ENCODE measurements at regions not wholly inside any gene's neighbourhood (a gene's known extent, or its start where the extent isn't known, plus 50 kb on each side); places are given as distances from the start of the nearest gene placed in this dataset.
A peak's percentile ranks its signal among the peaks of the same experiment; 100 is the strongest.
"Not testable (repeated sequence)": the region's sequence is repeated elsewhere in the genome, so short reads cannot be mapped to it uniquely, and the experiment has no call there.

DNA sequence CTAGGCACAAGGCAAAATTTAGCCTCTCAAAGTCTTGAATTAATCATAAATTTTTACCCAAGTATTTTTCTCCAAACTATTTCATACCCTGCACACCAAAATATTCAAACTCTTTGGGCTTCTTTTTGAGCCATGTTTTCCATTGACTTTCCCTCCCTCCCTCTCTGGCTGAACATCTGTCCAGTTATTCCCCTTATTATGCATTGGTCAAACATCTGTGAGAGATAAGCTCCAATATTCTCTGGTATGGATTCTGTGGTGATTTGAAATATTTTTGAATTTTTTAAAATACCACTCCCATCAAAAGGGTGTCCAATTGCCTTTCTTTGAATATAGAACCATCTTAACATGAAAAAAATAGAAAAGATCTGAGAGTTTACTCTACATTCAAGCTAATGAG is 244.2 kb downstream of the RFPL4B start:
- no peak for DNase-seq

DNA sequence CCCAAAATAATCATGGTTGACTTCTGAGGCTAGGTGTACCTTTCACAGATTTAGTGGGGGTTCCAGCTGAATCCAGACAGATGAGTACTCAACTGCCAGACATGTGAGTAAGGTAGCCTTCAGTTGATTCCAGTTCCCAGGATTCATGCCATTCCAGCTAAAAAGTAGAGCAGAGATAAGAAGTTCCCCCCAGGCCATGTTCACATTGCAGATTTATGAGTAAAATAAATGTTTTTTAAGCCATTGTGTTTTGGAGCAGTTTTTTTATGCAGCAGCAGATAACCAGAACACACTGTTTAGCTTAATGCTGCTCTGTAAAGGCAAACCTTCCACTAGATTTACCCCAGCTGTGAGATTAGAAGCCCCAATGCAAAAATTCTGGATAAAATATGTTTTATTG is 245.0 kb downstream of the RFPL4B start:
- DNase-seq, result no peak

DNA sequence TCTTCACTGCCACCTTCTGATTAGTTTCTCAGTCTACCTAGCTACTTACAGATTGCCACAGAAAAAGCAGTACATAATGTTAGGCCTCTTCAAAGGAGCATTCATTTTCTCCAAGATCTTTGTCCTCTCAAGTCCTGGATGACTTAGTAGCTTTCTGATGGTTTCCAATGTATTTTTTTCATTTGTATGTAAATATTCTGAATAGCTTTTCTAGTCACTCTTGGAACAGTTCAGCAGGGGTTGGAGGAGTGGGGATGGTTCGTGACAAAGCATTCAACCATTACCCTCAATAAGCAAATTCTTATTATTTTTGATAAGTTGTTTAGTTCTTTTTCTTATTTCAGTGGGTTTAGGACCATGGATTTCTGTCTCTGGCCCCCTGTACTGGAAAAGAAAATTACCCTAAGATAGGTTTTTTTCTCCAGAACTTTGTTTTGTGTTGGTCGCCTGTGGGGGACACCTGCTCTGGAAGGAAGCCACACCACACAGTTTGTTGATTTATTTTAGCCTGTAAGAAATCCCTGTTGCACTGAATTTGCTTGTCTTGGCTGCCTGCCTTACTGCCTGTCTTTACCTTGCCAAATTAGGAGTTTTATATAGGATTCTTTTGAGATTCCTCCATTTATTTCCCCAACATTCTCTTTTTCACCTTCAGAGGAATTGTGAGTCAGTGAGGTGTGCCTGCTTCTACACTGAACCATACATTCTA is 247.9 kb downstream of the RFPL4B start:
- no peak for DNase-seq

DNA sequence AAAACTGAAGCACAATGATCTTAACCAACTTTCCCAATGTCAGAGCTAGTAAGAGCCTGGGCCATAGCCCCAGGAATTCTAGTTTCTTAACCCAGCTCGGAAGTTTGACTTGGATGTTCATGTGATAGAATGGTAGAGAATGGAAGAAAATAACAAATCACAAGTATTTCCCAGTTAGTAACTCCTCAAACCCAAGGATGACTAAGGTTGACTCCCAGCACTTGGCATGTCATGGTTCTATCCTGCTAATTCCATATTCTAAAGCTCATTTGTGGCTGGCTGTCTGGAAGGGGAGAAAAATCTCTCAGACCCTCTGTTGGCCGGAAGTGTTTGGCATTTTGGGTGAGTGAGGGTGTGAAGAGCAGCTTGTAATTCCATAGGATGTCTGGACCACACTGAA is 248.7 kb downstream of the RFPL4B start:
- no peak for DNase-seq

DNA sequence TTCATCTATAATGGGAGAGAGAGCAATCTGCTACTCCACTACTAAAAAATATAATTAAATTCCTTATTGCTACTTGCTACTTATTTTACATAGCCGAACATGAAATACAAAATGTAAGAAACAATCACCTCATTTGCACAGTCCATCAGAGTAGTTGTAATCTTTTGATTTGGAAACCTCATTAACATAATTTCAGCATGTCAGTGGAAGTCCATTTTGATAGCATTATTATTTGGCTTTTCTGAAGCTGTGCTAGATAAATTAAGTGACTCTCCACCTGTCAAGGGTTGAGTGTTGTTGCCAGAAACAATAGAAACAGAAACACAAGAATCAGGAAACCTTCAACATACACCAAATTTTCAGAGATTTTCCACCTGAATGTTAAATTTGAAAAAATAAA is 250.0 kb downstream of the RFPL4B start:
- DNase-seq, result no peak

DNA sequence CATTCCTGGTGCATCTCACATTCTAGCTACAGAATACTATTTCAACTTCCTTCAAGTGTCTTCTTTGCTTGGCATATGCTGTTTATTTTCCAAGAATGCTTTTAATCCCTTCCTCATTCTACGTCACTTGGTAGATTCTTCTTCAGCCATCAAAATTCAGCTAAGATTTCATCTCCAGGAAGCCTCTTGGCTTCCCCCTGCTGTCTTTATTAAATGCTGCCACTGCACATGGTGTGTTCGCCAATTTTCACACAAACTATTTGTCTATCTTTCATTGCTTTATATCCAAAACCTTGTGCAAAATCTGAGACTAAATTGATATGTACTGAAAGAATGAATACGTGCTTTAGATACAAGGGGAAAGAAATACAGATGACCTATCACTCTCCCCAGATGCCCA is 253.0 kb downstream of the RFPL4B start:
- no peak for DNase-seq

DNA sequence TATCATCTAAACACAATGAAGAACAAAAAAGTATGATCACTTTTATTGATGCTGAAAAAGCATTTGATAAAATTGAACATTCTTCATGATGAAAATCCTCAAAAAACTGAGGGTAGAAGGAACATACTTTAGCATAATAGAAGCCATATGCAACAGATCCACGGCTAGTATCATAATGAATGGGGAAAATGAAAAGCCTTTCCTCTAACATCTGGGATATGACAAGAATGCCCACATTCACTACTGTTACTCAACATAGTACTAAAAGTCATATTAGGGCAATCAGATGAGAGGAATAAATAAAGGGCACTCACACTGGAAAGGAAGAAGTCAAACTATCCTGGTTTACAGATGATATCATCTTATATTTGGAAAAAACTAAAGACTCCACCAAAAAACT is 256.6 kb downstream of the RFPL4B start:
- no peak for DNase-seq

DNA sequence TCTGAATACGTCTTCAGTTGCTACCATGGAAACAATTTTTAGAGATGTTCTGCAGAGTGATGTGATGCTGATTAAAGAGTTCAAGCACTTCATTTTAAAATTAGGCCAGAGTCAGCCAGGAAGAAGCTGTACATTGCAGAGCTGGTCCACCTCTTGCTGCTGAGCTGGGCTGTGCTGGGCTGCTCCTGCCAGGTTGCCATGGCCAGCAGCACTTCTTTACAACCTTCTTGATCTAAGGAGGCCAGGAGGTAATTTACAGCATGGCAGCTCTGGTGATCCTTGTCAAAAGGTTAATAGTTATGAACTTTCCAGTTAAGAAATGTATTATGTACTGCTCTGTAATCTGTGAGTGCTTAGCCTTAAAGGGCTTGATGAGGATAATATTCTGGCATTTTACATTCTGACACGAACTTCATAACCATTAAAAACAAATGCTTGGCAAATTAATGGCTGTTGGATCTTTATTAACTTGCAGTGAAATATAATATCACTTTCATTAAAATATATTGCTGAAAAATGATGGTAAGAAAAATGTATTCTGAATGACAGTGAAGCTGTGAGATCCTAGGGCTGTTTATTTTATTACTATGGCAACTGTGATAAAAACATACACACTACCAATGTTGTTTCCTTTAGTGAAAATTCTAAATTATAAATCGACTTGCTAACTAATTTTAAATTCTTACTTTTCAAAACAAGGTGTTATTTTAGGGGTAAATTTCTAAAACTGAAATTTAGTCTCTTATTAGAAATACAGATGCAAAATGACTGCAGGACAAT is 259.7 kb downstream of the RFPL4B start:
- DNase-seq, result no peak

DNA sequence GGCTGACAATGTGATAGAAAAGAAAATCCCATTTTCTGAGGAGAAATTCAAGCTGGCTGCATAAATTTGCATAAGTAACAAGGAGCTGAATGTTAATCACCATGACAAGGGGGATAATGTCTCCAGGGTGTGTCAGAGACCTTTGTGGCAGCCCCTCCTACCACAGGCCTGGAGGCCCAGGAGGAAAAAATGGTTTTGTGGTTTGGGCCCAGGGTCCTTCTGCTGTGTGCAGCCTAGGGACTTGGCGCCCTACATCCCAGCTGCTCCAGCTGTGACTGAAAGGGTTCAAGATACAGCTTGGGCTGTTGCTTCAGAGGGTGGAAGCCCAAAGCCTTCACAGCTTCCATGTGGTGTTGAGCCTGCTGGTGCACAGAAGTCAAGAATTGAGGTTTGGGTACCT is 261.8 kb downstream of the RFPL4B start:
- DNase-seq, result not testable (repeated sequence)

DNA sequence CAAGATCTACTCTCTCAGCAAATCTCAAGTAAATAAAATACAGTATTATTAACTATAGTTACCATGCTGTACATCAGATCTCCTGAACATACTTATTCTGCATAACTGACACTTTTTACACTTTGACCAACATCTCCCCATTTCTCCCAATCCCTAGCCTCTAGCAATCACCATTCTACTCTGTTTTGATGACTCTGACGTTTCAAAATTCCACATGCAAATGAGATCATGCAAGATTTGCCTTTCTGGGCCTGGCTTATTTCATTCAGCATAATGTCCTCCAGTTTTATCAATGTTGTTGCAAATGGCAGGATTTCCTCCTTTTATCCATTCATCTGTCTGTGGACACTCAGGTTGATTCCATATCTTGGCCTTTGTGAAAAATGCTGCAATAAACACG is 266.3 kb downstream of the RFPL4B start:
- no peak for DNase-seq

DNA sequence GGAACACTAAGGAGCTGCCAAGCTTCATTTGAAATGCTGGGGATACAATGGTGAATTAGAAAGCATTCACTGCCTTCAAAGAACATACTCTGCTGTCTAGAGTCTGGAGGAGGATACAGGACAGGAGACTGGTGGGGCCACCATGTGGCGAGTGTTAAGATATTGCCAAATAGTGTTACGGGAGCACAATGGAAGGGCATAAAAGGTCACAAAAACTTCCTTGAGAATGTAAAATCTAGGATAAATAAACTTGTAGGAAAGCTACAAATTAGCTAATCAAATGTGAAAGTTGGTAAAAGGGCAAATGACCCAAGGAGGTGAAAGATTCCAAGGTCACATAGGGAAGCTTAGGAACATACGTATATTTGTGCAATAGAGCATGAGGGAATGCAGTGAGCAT is 271.7 kb downstream of the RFPL4B start:
- no peak for DNase-seq

DNA sequence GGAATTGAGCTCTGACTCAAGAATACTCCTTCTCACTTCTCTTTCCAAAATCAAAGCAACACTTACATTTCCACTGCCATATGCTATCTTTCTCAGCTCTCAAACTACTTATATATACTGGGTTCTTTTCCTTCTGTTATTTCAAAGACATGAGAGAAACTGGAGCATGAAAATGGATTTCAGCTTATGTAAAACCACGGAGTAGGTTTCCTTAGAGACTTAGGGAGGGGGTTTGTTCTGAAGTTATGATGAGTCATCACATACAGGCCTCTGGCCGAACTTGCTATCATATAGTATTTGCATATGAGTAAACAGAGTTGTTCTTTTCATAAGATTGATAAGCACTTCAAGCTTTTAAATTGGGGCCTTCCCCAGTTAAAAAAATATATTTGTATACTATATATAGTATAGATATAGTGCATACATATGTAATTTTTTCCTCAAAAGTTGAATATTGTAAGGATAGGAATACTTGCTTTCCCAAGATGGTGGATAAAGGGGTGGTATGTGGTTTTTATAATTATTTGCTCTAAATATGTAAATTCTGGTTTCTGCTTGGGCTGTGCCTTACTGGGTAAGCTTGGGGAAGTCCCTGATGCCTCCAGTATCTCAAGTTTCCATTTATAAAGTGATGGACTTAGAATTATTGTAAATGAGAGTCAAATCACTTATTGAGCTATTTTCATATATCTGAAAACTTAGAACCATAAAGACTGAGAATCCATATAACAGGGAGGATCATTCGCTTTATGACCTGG is 273.9 kb downstream of the RFPL4B start:
- peak; percentile 18 for DNase-seq

DNA sequence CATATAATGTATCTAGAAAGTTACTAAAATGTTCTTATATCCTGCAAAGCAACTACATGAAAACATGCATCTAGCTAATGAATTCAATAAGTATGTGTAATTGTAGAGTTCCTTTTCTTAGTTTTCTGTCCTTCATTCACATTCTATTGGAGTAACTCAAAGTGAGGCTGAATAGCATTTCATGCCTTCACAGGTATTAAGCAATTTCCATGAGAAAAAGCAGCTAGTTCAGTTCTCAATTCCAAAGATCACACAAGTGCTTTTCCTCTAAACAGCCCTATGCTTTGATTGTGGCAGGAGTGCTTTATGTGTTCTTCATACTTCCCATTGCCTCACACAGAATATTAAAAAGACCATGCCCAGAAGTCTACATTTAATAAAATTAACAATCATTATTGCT is 274.9 kb downstream of the RFPL4B start:
- no peak for DNase-seq

DNA sequence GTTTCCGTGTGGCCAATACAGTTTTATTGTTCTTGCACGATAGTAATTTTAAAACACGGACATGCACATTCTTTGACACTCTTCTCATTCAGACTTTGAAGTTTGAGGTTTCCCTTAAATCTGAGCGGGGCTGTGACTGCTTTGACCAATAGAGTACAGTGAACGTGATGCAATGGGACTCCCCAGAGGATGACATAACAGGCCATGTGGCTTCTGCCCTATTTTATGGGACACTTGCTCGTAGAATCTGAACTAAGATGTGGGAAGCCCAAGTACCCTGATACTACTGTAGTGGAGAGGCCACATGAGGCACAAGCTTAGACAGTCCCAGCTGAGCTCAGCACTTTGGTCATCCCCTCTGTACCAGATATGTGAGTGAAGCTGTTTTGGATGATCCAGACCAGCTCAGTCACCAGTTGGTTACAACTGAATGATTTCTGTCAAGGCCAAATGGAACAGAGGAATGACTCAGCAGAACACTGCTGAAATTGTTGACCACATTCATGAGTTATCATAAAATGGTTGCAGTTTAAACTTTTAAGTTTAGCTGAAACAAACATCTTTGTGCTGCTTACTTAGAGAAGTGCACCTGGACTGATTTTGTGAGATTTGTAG is 279.4 kb downstream of the RFPL4B start:
- no peak for DNase-seq

DNA sequence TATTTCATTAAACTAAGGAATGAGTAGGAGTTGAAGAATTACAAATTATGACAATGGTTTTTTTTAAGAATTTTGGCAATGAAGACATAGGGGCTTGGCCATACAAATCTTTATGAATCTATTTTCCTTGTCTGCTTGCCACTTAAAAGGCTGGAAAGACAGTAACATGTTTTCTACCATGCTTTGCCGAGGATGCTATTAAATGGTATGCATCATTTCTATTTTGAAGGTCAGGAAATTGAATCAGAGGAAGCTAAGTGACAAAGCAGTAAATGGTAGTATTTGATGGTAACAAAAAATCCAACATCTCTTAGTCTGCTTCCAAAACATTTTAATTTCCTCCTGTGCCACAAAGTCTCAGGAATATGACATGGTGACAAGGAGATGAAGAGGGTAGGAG is 287.2 kb downstream of the RFPL4B start:
- no peak for DNase-seq

DNA sequence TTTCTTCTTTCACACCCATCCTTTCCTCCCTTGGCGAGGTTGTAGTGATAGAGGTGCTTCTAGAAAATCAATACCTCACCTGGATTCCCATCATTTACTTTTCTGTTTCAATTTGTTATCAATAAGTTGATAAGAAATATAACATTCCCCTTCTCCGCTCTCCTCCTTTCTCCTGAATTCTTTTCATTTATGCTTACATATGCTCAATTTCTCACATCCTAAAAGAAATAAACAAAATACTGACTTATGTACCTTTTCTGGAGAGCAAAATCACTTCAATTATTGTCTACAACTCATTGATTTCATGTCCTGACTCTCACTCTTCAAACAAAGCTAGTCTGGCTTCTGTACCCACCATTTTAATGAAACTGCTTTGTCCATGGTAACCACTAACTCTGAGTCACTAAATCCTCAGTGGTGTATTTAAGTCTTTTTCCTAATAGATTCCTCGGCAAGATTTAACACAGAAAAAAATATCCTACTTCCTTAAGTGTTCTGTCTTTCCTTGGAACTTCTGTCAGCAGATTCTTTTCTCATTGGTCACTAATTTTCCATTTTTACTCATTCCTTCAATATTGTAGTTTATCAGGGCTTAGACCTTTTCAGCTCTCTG is 289.6 kb downstream of the RFPL4B start:
- no peak for DNase-seq

DNA sequence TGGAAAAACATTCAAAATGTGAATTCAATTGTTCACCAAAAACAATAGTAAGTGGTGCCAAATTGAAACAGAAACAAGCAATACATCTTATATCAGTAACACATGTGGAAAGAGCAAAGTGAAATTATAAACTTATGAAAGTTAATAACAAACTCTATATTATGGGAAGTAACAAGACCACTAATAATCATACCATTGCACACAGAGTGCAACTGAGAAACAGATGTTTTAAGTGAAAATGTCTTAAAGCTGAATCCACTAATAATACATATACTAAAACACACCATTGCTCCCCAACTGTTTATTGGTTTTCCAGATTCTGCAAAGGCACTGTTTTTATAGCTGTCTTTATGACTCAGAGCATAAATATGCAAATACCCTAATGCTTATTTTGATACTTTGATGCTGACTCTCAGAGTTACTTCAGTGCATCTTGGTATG is 292.3 kb downstream of the RFPL4B start:
- peak; percentile 46 for DNase-seq

DNA sequence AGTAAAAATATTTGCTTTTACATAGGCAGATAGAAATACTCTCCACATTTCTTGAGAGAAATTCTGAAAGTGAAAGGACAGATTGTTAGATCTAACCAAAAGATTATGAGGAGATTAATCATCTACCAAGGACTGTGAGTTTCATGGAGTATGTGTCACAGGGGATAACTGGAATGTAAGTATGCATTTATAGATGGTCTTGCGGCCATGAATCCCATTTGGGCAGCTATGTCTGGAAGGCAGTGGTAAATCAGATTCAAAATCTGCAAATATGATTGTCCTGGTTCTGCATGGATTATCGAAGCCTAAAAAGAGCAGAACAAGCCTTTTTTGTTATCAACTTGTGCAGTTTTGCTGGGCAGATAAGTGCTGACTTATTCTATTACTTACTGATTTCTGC is 293.8 kb downstream of the RFPL4B start:
- no peak for DNase-seq

DNA sequence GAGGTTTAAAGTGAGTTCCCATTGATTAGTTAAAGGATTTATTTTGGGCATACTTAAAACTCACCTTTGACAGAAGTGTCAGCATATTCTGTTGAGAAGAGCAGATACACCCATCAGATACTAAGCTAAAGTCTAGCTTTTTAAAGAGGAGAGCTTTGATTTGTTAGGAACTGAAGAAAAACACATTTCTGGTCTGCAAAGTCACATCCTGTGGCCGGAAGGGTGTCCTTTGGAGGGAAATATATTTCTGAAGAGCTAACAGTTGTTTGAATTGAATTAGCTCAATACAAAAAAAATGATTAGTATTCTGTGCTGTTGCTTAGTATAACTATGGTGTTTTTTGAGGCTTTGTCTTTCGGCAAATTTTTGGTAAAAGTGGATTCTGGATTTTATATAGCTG is 302.7 kb downstream of the RFPL4B start:
- DNase-seq, result no peak

DNA sequence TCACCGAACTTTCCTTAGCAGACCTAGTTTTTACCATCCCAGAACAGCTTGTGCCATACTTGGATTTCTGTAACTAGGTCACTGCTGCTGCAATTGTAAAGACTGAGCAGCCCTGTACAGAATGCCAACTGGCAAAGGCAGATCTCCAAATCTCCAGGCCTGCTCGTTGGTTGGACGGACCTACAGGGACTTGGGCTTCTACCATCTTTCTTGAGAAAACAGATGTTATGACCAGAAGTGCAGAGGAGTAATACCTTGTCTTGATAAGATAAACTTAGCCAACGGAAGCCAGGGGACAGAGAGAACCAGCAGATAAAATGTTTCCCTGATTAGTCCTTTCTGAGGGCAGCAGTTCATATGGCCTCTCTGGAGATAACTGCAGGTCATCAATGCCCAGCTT is 304.1 kb downstream of the RFPL4B start:
- DNase-seq, result no peak

DNA sequence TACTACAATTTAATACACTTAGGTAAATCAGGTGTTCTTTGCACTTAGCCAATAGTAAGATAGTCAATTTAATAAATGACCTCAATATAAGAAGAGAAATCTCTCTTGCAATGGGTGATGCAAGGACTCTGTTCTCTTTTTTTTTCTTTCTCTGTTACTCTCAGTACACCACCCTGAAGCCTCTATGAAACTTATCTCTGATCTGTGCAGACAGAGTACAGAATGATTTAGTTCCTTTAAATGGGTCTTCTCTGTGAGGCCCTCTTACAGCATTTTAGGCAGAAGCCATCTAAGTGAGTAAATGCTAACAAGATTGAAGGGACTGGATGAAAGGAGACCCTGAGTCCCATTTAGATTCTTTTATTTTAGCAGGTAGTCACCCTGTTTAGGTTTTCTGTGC is 312.8 kb downstream of the RFPL4B start:
- DNase-seq, result no peak

DNA sequence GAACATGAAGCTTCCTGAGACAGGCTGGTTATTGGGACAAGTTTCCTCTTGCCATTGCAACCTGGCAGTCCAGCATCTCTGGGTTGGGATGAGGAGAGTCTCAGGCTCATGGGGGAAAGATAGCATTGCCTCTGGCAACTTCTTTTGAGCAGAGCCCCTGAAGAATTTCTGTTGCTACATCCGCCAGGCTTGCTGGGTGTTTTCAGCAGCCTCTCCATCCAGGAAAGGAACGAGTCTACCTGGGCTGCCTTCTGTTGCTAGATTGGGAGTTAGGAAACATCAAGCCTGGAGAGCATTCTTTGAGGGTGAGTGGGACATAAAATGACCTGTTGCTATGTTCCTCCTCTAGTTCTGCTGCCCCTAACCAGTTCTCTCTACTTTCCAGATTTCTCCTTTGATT is 313.5 kb downstream of the RFPL4B start:
- no peak for DNase-seq

DNA sequence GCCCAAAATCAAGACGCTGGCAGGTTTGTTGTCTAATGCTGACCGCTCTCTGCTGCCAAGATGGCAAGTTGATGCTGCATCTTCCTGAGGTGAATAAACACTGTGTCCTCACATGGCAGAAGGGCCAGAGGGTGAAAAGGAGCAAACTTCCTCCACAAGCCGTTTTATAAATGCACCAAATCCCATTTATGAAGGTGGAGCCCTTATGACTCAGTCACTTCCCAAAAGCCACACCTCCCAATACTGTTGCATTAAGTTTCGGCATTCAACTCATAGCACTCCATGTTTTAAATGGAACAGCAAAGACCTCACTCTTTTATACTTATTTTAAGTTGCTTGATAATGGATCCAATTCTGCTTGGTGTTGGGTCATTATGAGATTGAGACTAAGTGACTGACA is 316.6 kb downstream of the RFPL4B start:
- DNase-seq, result no peak

Measured in hindlimb muscle (tissue), 1 donor.